SKM-1 (cell line): ENCODE measurements at regions not wholly inside any gene's neighbourhood (a gene's known extent, or its start where the extent isn't known, plus 50 kb on each side); places are given as distances from the start of the nearest gene placed in this dataset.
"Not testable (repeated sequence)": the region's sequence is repeated elsewhere in the genome, so short reads cannot be mapped to it uniquely, and the experiment has no call there.

ENCODE experiments used
- DNase-seq: peaks from one replicate; lab custom pipeline; 2025; ENCODE audit not compliant: unreplicated experiment; lab: John Stamatoyannopoulos, UW

- no peak for DNase-seq
Observed at GRCh38 chr10:8659982-8660381, 605.5 kb downstream of the GATA3 start.

DNA sequence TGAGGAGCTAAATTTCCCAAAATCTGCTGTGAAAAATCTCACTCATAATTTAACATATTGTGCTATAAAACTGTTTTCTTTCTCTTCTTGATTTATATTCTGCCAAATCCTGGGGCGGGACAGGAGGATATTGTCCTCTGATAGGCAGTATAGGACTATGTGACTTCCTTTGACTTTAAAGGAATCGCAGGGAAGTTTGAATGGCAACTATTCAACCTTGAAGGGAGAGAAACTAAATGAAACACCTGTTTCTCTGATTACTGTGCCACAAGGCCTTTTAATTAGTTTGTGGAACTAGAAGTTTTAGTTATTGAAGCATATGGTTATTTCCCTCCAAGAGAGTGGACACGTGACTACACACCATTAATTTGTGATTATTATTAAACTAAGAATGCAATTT is 607.4 kb downstream of the GATA3 start:
- no peak for DNase-seq

GRCh38 chr10:8663131-8663530 is 608.6 kb downstream of the GATA3 start:
- no peak for DNase-seq

GRCh38 chr10:8665322-8665721 is 610.8 kb downstream of the GATA3 start:
- DNase-seq = no peak

DNA sequence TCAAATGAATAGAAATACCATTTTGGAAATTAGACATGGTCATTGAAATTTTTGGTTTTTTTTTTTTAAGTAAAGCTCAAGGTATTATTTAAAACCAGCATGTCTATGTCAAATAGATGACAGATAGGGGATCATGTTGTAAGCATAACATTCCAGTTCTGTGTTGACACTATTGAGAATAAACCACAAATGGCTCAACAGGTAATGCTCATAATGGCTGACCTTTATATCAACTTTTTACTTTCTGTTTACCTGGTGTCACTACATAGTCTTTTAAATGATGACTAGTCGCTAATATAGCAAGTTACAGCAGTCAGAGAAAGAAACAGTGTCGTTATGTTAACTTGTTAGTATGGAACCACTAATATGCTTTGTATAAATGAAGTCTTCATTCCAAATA is 616.0 kb downstream of the GATA3 start:
- no peak for DNase-seq

- DNase-seq = no peak
Observed at GRCh38 chr10:8674230-8674629, 619.7 kb downstream of the GATA3 start.

- no peak for DNase-seq
Observed at GRCh38 chr10:8677642-8678041, 623.2 kb downstream of the GATA3 start.

DNA sequence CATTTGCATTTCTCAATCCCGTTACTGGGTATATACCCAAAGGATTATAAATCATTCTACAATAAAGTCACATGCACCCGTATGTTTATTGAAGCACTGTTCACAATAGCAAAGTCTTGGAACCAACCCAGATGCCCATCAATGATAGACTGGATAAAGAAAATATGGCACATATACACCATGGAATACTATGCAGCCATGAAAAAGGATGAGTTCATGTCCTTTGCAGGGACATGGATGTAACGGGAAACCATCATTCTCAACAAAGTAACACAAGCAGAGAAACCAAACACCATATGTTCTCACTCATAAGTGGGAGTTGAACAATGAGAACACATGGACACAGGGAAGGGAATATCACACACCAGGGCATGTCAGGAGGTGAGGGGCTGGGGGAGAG is 630.4 kb downstream of the GATA3 start:
- not testable (repeated sequence) for DNase-seq

- no peak for DNase-seq
Observed at GRCh38 chr10:8688881-8689280, 634.4 kb downstream of the GATA3 start.

DNA sequence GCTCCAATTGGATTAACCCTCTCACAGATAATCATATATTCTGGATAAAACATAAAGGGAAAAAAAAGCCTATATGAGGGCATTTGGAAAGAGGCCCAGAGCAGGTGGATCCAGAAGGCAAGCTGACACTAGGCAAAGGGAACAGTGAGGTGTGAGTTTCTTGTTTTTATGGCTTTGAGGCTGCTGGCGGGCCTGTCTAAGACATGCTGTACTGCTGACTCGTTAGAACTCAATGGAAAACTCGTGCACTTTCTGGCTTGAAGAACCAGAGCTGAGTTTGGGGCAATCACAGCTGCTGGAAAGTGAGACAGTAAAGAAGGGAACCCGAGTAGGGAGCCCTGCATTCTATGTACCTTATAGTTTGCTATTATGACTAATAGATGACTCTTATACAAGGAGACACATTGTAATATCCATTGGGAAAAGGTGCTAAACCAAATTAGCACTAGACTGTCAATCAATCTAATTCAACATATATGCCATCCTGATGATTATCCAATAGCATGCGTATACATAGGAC is 637.1 kb downstream of the GATA3 start:
- DNase-seq = no peak

DNA sequence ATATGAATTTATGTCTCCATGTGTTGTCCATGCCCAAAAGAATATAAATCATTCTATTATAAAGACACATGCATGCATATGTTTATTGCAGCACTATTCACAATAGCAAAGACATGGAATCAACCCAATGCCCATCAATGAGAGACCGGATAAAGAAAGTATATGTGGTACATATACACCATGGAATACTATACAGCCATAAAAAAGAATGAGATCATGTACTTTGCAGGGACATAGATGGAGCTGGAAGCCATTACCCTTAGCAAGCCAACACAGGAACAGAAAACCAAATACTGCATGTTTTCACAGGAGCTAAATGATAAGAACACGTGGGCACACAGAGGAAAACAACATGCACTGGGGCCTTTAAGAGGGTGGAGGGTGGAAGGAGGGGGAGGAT is 639.1 kb downstream of the GATA3 start:
- DNase-seq = not testable (repeated sequence)

GRCh38 chr10:8696746-8697145 is 642.3 kb downstream of the GATA3 start:
- no peak for DNase-seq

DNA sequence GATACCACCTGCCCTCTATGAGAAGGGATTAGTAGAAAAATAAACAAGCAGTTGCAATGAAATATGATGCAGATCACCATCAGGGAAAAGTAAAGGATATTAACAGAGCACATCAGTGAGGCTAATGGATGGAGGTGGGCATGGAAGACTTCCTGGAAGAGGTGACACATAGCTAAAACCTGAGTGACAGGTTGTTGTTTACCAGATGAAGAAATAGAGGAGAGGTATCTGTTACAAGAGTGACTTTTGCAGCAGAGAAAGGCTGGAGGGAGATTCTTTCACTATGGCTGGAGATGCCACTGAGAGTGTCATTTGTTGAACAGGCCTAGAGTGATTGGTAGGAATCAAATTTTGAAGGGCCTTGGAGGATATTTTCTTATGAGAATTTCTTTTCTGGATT is 646.2 kb downstream of the GATA3 start:
- no peak for DNase-seq

- no peak for DNase-seq
Observed at GRCh38 chr10:8702181-8702580, 647.7 kb downstream of the GATA3 start.

GRCh38 chr10:8705415-8705814 is 650.9 kb downstream of the GATA3 start:
- no peak for DNase-seq

DNA sequence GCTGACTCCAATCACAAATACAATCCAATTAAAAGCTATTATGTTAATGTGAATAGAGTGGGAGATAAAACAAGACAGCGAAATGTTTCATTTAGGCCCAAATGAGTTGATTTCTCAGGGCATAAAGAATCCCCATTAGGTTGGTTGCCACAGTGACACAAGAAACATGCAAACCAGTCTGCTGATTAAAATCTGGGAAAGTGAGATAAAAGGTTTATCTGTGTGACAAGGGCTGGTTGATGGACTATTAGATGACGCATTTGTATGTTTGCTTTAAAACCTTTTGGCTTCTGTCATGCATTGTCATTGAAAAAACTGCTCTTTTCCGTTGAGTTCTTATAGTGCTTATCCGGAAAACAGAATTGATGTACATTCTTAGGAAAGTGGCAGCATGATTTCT is 658.2 kb downstream of the GATA3 start:
- no peak for DNase-seq

DNA sequence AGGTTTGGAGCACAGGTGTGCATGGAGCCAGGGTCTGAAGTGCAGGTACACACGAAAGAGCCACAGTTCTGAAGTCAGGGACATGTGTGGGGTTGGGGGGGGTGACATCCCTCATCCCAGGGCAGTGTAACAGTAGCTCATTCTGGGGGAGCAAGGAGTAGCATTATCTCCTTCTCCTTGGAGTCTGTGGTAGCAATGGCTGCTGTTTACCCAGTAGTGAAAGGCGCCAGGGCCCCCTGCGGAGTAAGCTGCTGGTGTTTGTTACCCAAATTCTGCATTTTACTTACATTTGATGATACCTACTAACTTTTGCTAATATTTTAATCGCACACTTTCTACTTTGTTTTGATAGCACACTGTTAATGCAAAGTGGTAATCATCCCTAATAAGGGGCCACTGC is 665.5 kb downstream of the GATA3 start:
- DNase-seq = no peak

- no peak for DNase-seq
Observed at GRCh38 chr10:8721650-8722049, 667.2 kb downstream of the GATA3 start.

- no peak for DNase-seq
Observed at GRCh38 chr10:8722835-8723234, 668.3 kb downstream of the GATA3 start.

GRCh38 chr10:8725343-8725742 is 670.9 kb downstream of the GATA3 start:
- DNase-seq = no peak

DNA sequence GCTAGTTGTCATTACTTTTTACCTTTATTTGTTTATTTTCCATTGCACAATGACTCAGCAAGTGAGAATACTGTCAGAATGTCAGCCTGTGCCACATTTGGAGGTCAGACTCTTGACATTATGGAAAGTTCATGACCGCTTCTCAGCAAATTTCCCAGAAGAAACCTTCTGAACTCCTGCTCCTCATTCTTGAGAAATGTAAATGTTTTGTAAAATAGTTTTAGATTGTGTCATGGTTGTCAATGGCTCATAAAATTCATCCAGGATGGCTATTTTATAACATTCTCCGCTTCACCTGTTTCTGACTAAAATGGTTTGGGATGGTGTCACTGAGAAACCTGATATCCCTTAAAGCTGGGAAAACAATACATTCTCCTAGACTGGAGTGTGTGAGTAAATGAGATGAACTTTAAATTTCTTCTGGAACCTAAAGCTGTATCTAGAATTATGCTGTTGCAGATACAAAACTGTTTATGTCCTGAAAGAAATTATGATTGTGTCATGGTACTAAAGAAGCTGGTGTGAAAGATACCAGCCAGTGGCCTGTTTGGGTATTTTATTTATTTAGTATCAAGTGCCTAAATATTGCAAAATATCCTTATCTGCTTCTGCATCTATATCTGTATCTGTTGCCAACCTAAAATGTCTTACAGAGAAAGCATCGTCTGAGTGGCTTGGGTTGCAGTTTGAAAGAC is 671.7 kb downstream of the GATA3 start:
- no peak for DNase-seq

- no peak for DNase-seq
Observed at GRCh38 chr10:8726779-8727084, 672.2 kb downstream of the GATA3 start.
